NCI-H1092 treated with DMSO at 0.1 percent for 48 hours (cell line): ENCODE measurements at regions not wholly inside any gene's neighbourhood (a gene's known extent, or its start where the extent isn't known, plus 50 kb on each side); places are given as distances from the start of the nearest gene placed in this dataset.

Experiments
- DNase-seq: peaks from one replicate; lab custom pipeline; 2025; lab: John Stamatoyannopoulos, UW

- DNase-seq, result no peak
Measured at GRCh38 chr10:31644931-31645633, 283.5 kb downstream of the ARHGAP12 start.

DNA sequence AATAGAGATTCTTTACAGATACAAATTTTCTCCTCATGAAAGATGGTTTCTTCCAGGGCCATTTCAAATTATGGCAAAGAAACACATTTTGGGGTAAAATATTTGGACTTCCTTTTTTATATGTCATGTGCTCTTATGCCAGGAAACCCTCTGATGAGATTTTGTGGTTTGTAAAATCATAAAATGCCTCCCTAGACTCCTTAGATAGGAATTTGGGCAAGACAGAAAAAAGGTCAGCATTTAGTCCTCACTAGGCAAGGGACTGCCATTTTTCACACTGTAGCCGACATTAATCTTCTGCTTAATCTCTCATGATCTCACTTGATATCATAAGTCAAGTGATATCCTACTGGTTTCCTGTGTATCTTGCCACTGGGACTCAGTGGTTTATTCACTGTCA lies 286.4 kb downstream of the ARHGAP12 start:
- DNase-seq, result no peak

DNA sequence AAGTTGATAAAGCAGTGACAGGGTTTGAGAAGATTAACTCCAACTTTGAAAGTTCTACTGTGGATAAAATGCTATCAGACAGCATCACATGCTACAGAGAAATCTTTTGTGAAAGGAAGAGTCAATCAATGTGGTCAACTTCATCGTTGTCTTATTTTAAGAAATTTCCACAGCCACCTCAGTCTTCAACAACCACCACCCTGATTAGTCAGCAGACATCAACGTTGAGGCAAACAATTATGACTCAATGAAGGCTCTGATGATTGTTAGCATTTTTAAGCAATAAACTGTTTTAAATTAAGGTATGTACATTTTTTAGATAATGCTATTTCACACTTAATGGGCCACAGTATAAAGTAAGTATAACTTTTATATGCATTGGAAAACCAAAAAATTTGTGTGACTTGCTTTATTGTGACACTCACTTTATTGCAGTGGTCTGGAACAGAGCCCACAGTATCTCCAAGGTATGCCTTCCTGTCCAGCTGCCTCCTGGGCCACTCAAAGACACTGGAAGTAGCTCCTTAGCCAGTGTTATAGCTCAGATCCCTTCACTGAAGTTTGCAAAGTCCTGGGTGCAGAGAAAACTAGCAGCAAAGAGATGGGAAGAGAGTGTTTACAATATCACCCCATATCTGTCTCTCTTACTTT lies 293.1 kb downstream of the ARHGAP12 start:
- no peak for DNase-seq

DNA sequence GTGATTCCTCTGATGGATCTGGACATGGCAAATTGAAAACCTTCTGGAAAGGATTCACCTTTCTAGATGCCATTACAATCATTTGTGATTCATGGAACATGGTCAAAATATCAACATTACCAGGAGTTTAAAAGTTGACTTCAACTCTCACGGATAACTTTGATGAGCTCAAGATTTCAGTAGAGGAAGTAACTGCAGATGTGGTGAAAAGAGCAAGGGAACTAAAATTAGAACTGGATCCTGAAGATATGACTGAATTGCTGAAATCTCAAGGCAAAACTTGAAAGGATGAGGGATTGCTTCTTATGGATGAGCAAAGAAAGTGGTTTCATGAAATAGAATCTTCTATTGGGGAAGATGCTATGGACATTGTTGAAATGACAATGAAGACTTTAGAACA lies 293.6 kb downstream of the ARHGAP12 start:
- DNase-seq, result no peak

- no peak for DNase-seq
Measured at GRCh38 chr10:31630861-31631567, 297.6 kb downstream of the ARHGAP12 start.

DNA sequence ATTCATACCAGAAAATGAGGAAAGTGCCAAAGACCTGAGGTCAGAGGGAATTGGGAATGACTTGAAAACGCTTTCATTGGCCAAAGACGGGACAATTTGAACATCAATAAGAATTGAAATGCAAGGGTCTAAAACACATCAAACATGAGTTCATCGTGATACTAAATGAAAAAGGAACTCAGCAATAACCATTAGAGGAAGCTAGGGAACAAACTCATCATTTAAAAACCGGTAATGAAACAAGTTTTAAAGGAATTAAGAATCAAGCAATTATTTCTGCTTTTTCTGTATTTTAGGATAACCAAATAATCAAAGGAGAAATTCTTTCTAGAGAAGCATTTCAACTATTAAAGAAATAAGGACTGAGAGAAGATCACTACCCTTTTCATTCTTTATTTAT lies 303.1 kb downstream of the ARHGAP12 start:
- DNase-seq, result no peak

DNA sequence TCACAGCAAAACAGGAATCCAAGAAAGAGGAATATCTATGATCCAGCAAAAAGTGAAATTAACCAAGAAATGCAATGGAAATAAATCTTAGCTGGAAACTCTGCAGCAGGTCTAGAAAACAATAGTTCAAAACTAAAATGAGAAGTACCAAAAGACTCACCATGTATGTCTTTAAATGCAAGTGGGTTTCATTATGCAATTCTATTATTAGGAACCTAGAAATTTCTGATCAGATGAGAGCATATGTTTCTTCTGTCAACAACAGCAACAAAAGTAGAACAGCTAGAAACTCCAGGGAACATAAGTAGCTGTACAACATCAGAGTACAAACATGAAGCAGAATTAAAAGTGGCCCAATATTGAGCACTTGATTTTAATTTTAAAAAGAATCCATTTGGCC lies 304.0 kb downstream of the ARHGAP12 start:
- DNase-seq, result no peak

DNA sequence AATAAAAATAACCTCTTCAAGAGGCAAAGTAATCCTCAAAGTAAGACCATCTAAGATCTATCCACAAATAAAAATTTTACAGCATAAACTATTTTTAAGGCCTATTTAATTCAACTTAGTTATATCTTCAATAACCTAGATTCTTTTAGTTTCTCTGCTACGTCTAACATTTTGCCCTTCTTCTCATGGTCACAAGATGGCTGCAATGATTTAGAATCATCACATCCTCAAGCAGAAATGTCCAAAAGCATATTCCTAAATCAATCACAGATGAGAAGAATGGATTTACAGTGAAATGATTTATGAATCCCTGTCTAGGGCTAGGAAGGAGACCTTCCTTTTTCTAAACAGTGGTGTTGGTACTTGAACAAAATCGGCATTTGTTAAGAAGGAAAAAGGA lies 304.7 kb downstream of the ARHGAP12 start:
- DNase-seq, result no peak

DNA sequence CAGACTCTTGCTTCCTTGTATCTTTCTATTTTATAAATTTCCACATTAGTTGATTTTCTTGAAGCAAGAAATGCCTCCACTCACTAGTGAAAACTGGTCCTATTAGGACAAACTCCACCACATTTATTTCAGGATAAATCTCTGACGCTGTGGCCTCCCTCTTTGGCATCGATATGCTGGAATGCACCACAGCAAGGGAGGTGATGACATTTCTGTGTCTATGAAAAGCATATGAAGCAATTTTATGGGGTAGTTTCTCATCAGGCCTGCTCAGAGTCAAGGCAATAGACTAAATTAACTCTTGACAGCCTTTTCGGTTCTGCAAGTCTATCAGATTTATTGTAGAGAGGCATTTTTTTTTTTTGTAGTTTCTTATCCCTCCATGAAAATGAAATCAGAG lies 304.4 kb downstream of the ZEB1 start:
- no peak for DNase-seq

GRCh38 chr10:31622978-31623377 lies 304.0 kb downstream of the ZEB1 start:
- DNase-seq, result no peak

GRCh38 chr10:31621733-31622132 lies 302.7 kb downstream of the ZEB1 start:
- DNase-seq, result no peak

GRCh38 chr10:31620226-31621151 lies 301.5 kb downstream of the ZEB1 start:
- no peak for DNase-seq

GRCh38 chr10:31619531-31620061 lies 300.6 kb downstream of the ZEB1 start:
- DNase-seq, result no peak

- DNase-seq, result no peak
Measured at GRCh38 chr10:31618541-31619291, 299.7 kb downstream of the ZEB1 start.

- no peak for DNase-seq
Measured at GRCh38 chr10:31617757-31618156, 298.7 kb downstream of the ZEB1 start.

DNA sequence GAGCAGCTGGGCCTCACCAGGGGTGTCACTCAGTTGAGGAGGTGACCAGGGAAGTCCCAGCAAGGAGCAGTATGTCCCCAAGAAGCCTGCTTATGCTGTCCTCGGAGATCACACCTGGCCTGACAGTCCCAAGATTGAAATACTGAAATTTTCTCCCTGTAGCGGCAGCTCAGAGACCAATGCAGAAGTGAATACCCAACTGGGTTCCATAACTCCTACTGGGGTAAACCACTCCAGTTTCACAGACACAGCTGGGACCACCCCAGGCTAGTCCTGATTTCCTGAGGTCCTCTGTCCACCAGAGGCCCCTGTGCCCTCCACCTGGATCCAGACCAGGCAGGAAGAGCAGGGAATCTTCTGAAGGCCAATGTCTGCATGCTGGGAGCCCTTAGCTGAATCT lies 298.1 kb downstream of the ZEB1 start:
- no peak for DNase-seq

GRCh38 chr10:31615129-31615528 lies 296.1 kb downstream of the ZEB1 start:
- DNase-seq, result no peak

DNA sequence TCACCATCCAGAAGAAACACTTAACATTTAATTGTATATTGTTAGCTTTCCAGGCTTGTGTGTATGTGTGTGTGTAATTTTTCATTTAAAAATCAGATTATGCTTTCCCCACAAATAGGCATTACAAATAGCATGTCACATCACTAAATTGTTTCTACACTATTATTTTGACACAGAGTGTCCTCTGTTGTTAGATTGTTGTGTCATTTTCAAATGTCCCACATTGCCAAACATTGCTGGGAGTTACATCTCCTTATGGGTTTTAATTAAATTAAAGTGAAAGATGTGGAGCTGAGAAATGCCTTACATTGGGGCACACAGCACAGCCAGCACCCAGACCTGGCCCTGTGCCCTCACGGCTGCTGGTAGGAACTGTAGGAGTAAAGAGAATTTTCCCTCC lies 295.6 kb downstream of the ZEB1 start:
- no peak for DNase-seq

DNA sequence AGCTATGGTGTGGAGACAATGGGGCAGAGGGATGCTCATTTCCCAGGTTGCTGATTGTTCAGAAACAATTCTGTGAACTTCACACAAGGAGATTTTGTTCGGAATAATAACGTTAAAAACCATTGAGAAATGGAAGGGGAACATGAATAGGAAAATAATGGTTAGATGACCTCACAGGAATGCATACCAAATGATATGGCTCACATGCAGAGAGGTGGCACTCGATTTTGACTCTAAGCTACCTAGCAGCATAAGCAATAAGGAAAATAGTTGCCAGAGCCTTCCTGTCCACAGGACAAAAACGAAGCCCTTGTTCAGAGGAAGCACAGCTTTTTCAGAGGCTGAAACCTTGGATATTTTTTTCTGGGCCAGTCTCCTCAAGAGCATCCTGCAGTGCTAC lies 293.1 kb downstream of the ZEB1 start:
- no peak for DNase-seq

GRCh38 chr10:31611161-31611560 lies 292.1 kb downstream of the ZEB1 start:
- DNase-seq, result no peak

- no peak for DNase-seq
Measured at GRCh38 chr10:31607481-31607880, 288.5 kb downstream of the ZEB1 start.
